H9 (cell line): ENCODE measurements at regions not wholly inside any gene's neighbourhood (a gene's known extent, or its start where the extent isn't known, plus 50 kb on each side); places are given as distances from the start of the nearest gene placed in this dataset.

Source experiments
- DNase-seq: peaks from one replicate; pipeline ENCODE4 v3.0.0-alpha.2; 2017
- H2AFZ ChIP-seq: one replicate; pipeline ENCODE4 v1.6.1; 2013; ENCODE audit warnings: mild to moderate bottlenecking, low read length, control low read depth, moderate library complexity
- H2AK5ac ChIP-seq: 2 replicates; pipeline ENCODE4 v1.6.1; 2013; ENCODE audit warnings: low read length, control low read depth, mixed read lengths; ENCODE audit not compliant: insufficient read length
- H2BK120ac ChIP-seq: one replicate; pipeline ENCODE4 v1.6.1; 2013; ENCODE audit warnings: low read depth, mild to moderate bottlenecking, low read length, control low read depth, inconsistent platforms; ENCODE audit not compliant: poor library complexity, severe bottlenecking
- H2BK12ac ChIP-seq: 2 replicates; pipeline ENCODE4 v1.6.1; 2013; ENCODE audit warnings: low read length, control low read depth, mixed read lengths, low read depth; ENCODE audit not compliant: insufficient read length
- H2BK15ac ChIP-seq: 2 replicates; pipeline ENCODE4 v1.6.1; 2013; ENCODE audit warnings: low read depth, low read length, control low read depth
- H2BK20ac ChIP-seq: one replicate; pipeline ENCODE4 v1.6.1; 2013; ENCODE audit warnings: low read depth, mild to moderate bottlenecking, low read length, control low read depth, inconsistent platforms; ENCODE audit not compliant: poor library complexity, severe bottlenecking
- H2BK5ac ChIP-seq: 2 replicates; pipeline ENCODE4 v1.6.1; 2013; ENCODE audit warnings: low read length, control low read depth, mixed read lengths; ENCODE audit not compliant: insufficient read length
- H3K14ac ChIP-seq: 2 replicates; pipeline ENCODE4 v1.6.1; 2013; ENCODE audit warnings: low read length, control low read depth; ENCODE audit not compliant: insufficient read depth
- H3K18ac ChIP-seq: 2 replicates; pipeline ENCODE4 v1.6.1; 2013; ENCODE audit warnings: low read depth, mild to moderate bottlenecking, mixed read lengths, low read length, control low read depth; ENCODE audit not compliant: insufficient read length
- H3K23ac ChIP-seq: 2 replicates; pipeline ENCODE4 v1.6.1; 2013; ENCODE audit warnings: low read length, control low read depth, mixed read lengths, low read depth; ENCODE audit not compliant: insufficient read length
- H3K23me2 ChIP-seq: 2 replicates; pipeline ENCODE4 v1.6.1; 2013; ENCODE audit warnings: low read depth, mild to moderate bottlenecking, mixed read lengths, low read length, control low read depth; ENCODE audit not compliant: insufficient read length, poor library complexity, severe bottlenecking
- H3K27ac ChIP-seq: 2 replicates; pipeline ENCODE4 v1.5.1; 2013; ENCODE audit warnings: low read length, control low read depth, mixed read lengths, low read depth; ENCODE audit not compliant: insufficient read length
- H3K27me3 ChIP-seq: 2 replicates; pipeline ENCODE4 v1.6.1; 2013; ENCODE audit warnings: low read length, control low read depth, inconsistent platforms; ENCODE audit not compliant: insufficient read depth
- H3K4ac ChIP-seq: 2 replicates; pipeline ENCODE4 v1.6.1; 2013; ENCODE audit warnings: low read depth, mild to moderate bottlenecking, control low read depth, inconsistent platforms, low read length, moderate library complexity
- H3K4me1 ChIP-seq: 2 replicates; pipeline ENCODE4 v1.6.1; 2013; ENCODE audit warnings: low read length, control low read depth, inconsistent platforms; ENCODE audit not compliant: insufficient read depth
- H3K4me2 ChIP-seq: 2 replicates; pipeline ENCODE4 v1.6.1; 2013; ENCODE audit warnings: low read length, control low read depth, mixed read lengths; ENCODE audit not compliant: insufficient read length, insufficient read depth
- H3K56ac ChIP-seq: 2 replicates; pipeline ENCODE4 v1.6.1; 2013; ENCODE audit warnings: low read depth, mild to moderate bottlenecking, mixed read lengths, low read length, control low read depth; ENCODE audit not compliant: insufficient read length
- H3K79me1 ChIP-seq: 2 replicates; pipeline ENCODE4 v1.6.1; 2013; ENCODE audit warnings: low read depth, mild to moderate bottlenecking, moderate library complexity, low read length, control low read depth, inconsistent platforms; ENCODE audit not compliant: insufficient read depth, poor library complexity, severe bottlenecking
- H3K79me2 ChIP-seq: 2 replicates; pipeline ENCODE4 v1.6.1; 2013; ENCODE audit warnings: low read length, control low read depth, inconsistent platforms; ENCODE audit not compliant: insufficient read depth
- H3K9ac ChIP-seq: 2 replicates; pipeline ENCODE4 v1.6.1; 2013; ENCODE audit warnings: low read length, control low read depth, mixed read lengths; ENCODE audit not compliant: insufficient read length; ENCODE audit errors: extremely low read depth
- H3K9me3 ChIP-seq: one replicate; pipeline ENCODE4 v1.6.1; 2013; ENCODE audit warnings: low read depth, low read length, inconsistent platforms; ENCODE audit not compliant: control insufficient read depth
- H3T11ph ChIP-seq: one replicate; pipeline ENCODE4 v1.6.1; 2013; ENCODE audit warnings: mild to moderate bottlenecking, low read length, control low read depth, inconsistent platforms
- H4K20me1 ChIP-seq: one replicate; pipeline ENCODE4 v1.6.1; 2013; ENCODE audit not compliant: control insufficient read depth, insufficient read length, insufficient read depth
- H4K5ac ChIP-seq: 2 replicates; pipeline ENCODE4 v1.6.1; 2013; ENCODE audit warnings: low read depth, mild to moderate bottlenecking, mixed read lengths, low read length, control low read depth; ENCODE audit not compliant: insufficient read length
- H4K8ac ChIP-seq: replicated peaks from 2 replicates; pipeline ENCODE4 v1.6.1; 2013; ENCODE audit warnings: low read length, control low read depth, mixed read lengths, low read depth; ENCODE audit not compliant: insufficient read length
- H4K91ac ChIP-seq: 2 replicates; pipeline ENCODE4 v1.6.1; 2013; ENCODE audit warnings: low read depth, mild to moderate bottlenecking, moderate library complexity, mixed read lengths, low read length, control low read depth; ENCODE audit not compliant: insufficient read length
- H3K27ac Mint-ChIP-seq, 3 experiments: 2 replicates in 2 of 3; 3 replicates in 1 of 3; pipeline ENCODE4 v1.8.0; 2020 to 2021; ENCODE audit warnings: mixed read lengths in 3 of 3, mild to moderate bottlenecking in 1 of 3, moderate library complexity in 1 of 3
- H3K27me3 Mint-ChIP-seq: 2 replicates; pipeline ENCODE4 v1.8.0; 2021; ENCODE audit warnings: low read depth, mild to moderate bottlenecking, moderate library complexity, mixed read lengths
- H3K36me3 Mint-ChIP-seq, 3 experiments: 2 replicates in 2 of 3; 3 replicates in 1 of 3; pipeline ENCODE4 v1.8.0; 2020 to 2021; ENCODE audit warnings: low read depth in 3 of 3, mixed read lengths in 3 of 3; ENCODE audit not compliant: insufficient read depth in 1 of 3
- H3K4me1 Mint-ChIP-seq, 2 experiments: 2 replicates each; pipeline ENCODE4 v1.8.0; 2020; ENCODE audit warnings: mixed read lengths in 2 of 2
- H3K4me3 Mint-ChIP-seq, 2 experiments: 2 replicates in 1 of 2; 3 replicates in 1 of 2; pipeline ENCODE4 v1.8.0; 2020 to 2021; ENCODE audit warnings: mild to moderate bottlenecking in 2 of 2, mixed read lengths in 2 of 2, moderate library complexity in 1 of 2
- H3K9me3 Mint-ChIP-seq, 2 experiments: 2 replicates in 1 of 2; 3 replicates in 1 of 2; pipeline ENCODE4 v1.8.0; 2020; ENCODE audit warnings: mild to moderate bottlenecking in 2 of 2, mixed read lengths in 2 of 2, moderate library complexity in 1 of 2
- CTCF ChIP-seq: fragments of 200-600 bp; sonication (generic); conservative IDR thresholded peaks from 3 replicates; pipeline ENCODE4 v1.8.0; 2021; ENCODE audit warnings: antibody characterized with exemption, mild to moderate bottlenecking
- WGBS: extraction: QIAGEN DNeasy Blood & Tissue Kit; methylation state at CpG from one replicate; pipeline ENCODE4 v1.1.7; 2013; ENCODE audit warnings: missing lambda C conversion rate, low lambda C conversion rate, mixed read lengths; ENCODE audit not compliant: insufficient read length; ENCODE audit errors: extremely low coverage; 5-methylcytosine and 5-hydroxymethylcytosine counted together

GRCh38 chr6:169890049-169890448 lies 138.6 kb downstream of the ERMARD start:
- Histone ChIP-seq H3K4me1 (no peaks in the 10 kb centered on the region), H4K91ac (no peak overlapping the region), H2BK15ac (no peak overlapping the region), H3K4me2 (no peak overlapping the region), H2BK5ac (no peak overlapping the region), H4K5ac (no peak overlapping the region), H3K18ac (no peak overlapping the region), H3K79me1 (no peaks in the 10 kb centered on the region), H3K14ac (no peak overlapping the region), H2AFZ (no peak overlapping the region), H2BK120ac (no peak overlapping the region), H3K9ac (no peak overlapping the region), H3K27me3 (no peaks in the 10 kb centered on the region), H3K4ac (no peak overlapping the region), H3K23me2 (no peaks in the 10 kb centered on the region), H4K20me1 (no peaks in the 10 kb centered on the region), H3T11ph (no peak overlapping the region), H2BK20ac (no peak overlapping the region), H2BK12ac (no peak overlapping the region), H4K8ac (no peak overlapping the region), H3K27ac (no peak overlapping the region), H3K79me2 (no peaks in the 10 kb centered on the region), H3K9me3 (no peaks in the 10 kb centered on the region), H3K56ac (no peak overlapping the region), H3K23ac (no peak overlapping the region), H2AK5ac (no peak overlapping the region)
- Mint-ChIP-seq H3K36me3 (peaks cover 0 to 5% (median 0%) of the 10 kb centered on the region in 3 experiments; a peak in 4 of 7 replicates), H3K27me3 (peaks cover 6% of the 10 kb centered on the region), H3K9me3 (peaks cover 11 to 12% of the 10 kb centered on the region in 2 experiments; a peak in 4 of 5 replicates), H3K27ac (no peak overlapping the region), H3K4me1 (no peaks in the 10 kb centered on the region), H3K4me3 (no peak overlapping the region)
- DNase-seq: no peak
- no CpG with 5 or more reads among the region's 12 CpGs for WGBS
- no peak for TF ChIP-seq CTCF
